Common myeloid progenitor, CD34-positive (primary cell): ENCODE measurements at regions not wholly inside any gene's neighbourhood (a gene's known extent, or its start where the extent isn't known, plus 50 kb on each side); places are given as distances from the start of the nearest gene placed in this dataset.

Source experiments
- CTCF ChIA-PET: fragments of 350-600 bp; sonication (Branson Sonifier 250); formaldehyde crosslinking; loops from one replicate; lab custom pipeline; 2021; ENCODE audit warnings: antibody characterized with exemption; lab: Charles Lee
- POLR2A ChIA-PET: fragments of 350-600 bp; sonication (Branson Sonifier 250); formaldehyde crosslinking; loops from one replicate; lab custom pipeline; 2021; ENCODE audit warnings: antibody characterized with exemption; lab: Charles Lee
- DNase-seq, 3 donors: peaks; one replicate each; pipeline versions ENCODE4 v3.0.0 to v3.0.0-alpha.2; 2013
- H3K27ac ChIP-seq, 2 experiments: 1 replicate in 1 of 2; 2 replicates in 1 of 2; pipeline ENCODE4 v1.7.0; 2013; ENCODE audit warnings: inconsistent platforms in 2 of 2, low read length in 2 of 2, mild to moderate bottlenecking in 2 of 2, low read depth in 1 of 2, moderate library complexity in 1 of 2; ENCODE audit not compliant: severe bottlenecking in 2 of 2, insufficient read depth in 1 of 2, poor library complexity in 1 of 2
- H3K27me3 ChIP-seq, 5 experiments: replicated peaks in 2 of 5; 1 replicate in 3 of 5; 2 replicates in 2 of 5; pipeline versions ENCODE4 v1.6.1 to v1.7.0; 2013; ENCODE audit warnings: low read length in 4 of 5, mild to moderate bottlenecking in 2 of 5, moderate library complexity in 2 of 5, inconsistent platforms in 1 of 5; ENCODE audit not compliant: insufficient read depth in 5 of 5, control insufficient read depth in 4 of 5
- H3K36me3 ChIP-seq, 4 experiments: 1 replicate in 2 of 4; 2 replicates in 2 of 4; pipeline versions ENCODE4 v1.6.1 to v1.7.0; 2013; ENCODE audit warnings: low read length in 3 of 4, control low read depth in 1 of 4, mild to moderate bottlenecking in 1 of 4; ENCODE audit not compliant: control insufficient read depth in 4 of 4, insufficient read depth in 4 of 4
- H3K4me1 ChIP-seq, 4 experiments: 1 replicate in 3 of 4; 2 replicates in 1 of 4; pipeline versions ENCODE4 v1.6.1 to v1.7.1; 2013; ENCODE audit warnings: low read length in 3 of 4, mild to moderate bottlenecking in 3 of 4, control low read depth in 1 of 4, inconsistent platforms in 1 of 4, moderate library complexity in 1 of 4; ENCODE audit not compliant: control insufficient read depth in 4 of 4, insufficient read depth in 4 of 4; ENCODE audit errors: control extremely low read depth in 1 of 4
- H3K4me3 ChIP-seq, 7 experiments: 1 replicate in 4 of 7; 2 replicates in 3 of 7; pipeline versions ENCODE4 v1.5.1 to v1.7.0; 2013; ENCODE audit warnings: mild to moderate bottlenecking in 7 of 7, low read length in 6 of 7, moderate library complexity in 6 of 7, inconsistent platforms in 2 of 7, low read depth in 2 of 7, control low read depth in 1 of 7; ENCODE audit not compliant: insufficient read depth in 4 of 7, control insufficient read depth in 1 of 7; ENCODE audit errors: extremely low read depth in 1 of 7
- H3K9me3 ChIP-seq, 5 experiments: 1 replicate in 4 of 5; 2 replicates in 1 of 5; pipeline versions ENCODE4 v1.6.1 to v1.7.1; 2013; ENCODE audit warnings: low read length in 4 of 5, mild to moderate bottlenecking in 2 of 5, inconsistent platforms in 1 of 5, low read depth in 1 of 5, moderate library complexity in 1 of 5; ENCODE audit not compliant: control insufficient read depth in 4 of 5, insufficient read depth in 2 of 5; ENCODE audit errors: control extremely low read depth in 1 of 5
- WGBS: methylation state at CpG from one replicate; pipeline ENCODE4 v1.1.5; 2013; ENCODE audit not compliant: insufficient coverage; 5-methylcytosine and 5-hydroxymethylcytosine counted together

DNA sequence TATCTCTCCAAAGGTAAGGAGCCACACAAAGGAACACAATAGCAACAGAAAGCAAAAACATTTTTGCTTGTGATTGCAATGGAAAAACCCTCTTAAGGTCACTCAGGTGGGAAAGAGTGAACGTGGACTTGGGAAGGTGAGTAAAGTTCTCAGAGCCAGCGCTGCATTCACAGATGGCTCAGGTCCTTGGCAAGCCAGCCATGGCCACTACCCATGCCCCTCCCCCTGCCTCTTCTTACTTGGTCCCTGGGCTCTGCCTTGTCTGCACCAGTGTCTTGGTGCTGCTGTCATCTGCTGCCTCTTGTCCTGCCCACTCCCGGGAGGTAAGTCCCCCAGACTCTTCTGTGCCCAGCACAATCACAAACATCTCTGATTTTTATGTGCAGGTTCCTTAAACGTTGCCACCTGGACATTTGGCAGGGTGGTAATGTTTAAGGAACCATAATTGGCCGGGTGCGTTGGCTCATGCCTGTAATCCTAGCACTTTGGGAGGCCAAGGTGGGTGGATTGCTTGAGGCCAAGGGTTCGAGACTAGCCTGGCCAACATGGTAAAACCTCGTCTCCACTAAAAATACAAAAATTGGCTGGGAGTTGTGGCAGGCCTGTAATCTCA is 74.6 kb downstream of the FEM1C start:
- DNase-seq, result no peak
- CTCF ChIA-PET, result no interaction called here
- Histone ChIP-seq H3K4me1 (no peaks in the 10 kb centered on the region), H3K4me3 (no peak overlapping the region), H3K9me3 (no peaks in the 10 kb centered on the region), H3K27ac (no peak overlapping the region), H3K36me3 (no peaks in the 10 kb centered on the region), H3K27me3 (peaks cover 0 to 4% (median 0%) of the 10 kb centered on the region in 5 experiments)
- 100% methylated on average over 6 of the region's 8 CpGs for WGBS
- POLR2A ChIA-PET, result no interaction called here

DNA sequence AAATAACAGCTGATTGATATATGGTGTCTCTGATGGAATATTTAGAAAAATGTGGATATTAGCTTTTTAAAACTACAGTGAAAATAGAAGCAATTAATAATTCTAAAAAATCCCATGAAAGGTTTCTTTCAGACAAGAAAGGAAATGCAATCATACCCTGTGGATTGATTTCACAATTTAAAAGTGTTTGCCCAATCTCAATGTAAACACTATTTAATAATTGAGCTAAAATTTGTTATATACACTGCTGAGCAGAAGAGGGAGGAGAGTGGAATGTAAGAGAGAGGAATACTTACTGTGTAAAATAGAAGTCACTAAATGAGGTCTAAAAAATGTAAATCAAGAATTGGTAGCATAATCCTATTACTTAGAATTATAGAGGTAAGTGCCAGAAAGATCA is 76.9 kb downstream of the FEM1C start:
- DNase-seq, result no peak
- Histone ChIP-seq H3K4me3 (no peak overlapping the region), H3K36me3 (no peaks in the 10 kb centered on the region), H3K27ac (no peak overlapping the region), H3K9me3 (no peaks in the 10 kb centered on the region), H3K27me3 (peaks cover 0 to 4% (median 2%) of the 10 kb centered on the region in 5 experiments), H3K4me1 (no peaks in the 10 kb centered on the region)
- POLR2A ChIA-PET, result no interaction called here
- CTCF ChIA-PET, result no interaction called here

DNA sequence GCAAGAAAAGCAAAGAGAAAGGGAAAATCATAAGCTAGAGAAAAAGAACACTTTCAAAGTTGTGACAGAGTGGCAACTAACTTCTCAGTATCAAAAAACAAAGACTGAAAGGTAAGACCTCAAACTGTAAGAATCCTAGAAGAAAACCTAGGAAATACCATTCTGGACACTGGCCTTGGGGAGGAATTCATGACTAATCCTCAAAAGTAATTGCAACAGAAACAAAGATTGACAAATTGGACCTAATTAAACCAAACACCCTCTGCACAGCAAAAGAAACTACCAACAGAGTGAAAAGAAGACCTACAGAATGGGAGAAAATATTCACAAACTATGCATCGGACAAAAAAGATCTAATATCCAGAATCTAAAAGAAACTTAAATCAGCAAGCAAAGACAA is 79.1 kb downstream of the FEM1C start:
- ChIA-PET CTCF (no interaction called here), POLR2A (no interaction called here)
- Histone ChIP-seq H3K4me1 (no peaks in the 10 kb centered on the region), H3K27ac (no peak overlapping the region), H3K27me3 (peaks cover 0 to 4% (median 2%) of the 10 kb centered on the region in 5 experiments), H3K4me3 (no peak overlapping the region), H3K36me3 (no peaks in the 10 kb centered on the region), H3K9me3 (no peaks in the 10 kb centered on the region)
- DNase-seq, result no peak
- WGBS, result no CpG with 5 or more reads among the region's 1 CpG

DNA sequence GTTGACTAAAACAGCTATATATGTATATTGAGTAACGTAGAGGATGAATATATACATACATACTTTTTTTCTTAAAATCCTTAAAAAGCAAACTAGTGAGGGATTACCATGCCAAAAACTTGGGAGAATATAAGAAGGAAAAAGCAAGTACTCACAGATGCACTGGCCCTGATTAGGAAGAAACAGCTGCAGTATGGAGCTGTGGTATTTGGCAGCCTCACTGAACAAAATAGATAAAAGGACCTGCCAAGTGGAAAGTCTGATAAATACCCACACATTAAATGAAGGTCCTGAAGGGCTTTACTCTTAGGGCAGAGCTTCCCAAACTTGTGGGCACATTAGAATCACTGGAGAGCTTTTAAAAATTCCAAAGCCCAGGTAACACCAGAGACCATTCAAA is 80.6 kb downstream of the FEM1C start:
- peak; percentile 23 to 55 (median 25) for DNase-seq
- Histone ChIP-seq H3K36me3 (no peaks in the 10 kb centered on the region), H3K9me3 (no peaks in the 10 kb centered on the region), H3K4me3 (no peak overlapping the region), H3K27ac (no peak overlapping the region), H3K27me3 (peaks cover 0 to 3% (median 1%) of the 10 kb centered on the region in 5 experiments), H3K4me1 (no peaks in the 10 kb centered on the region)
- no CpG with 5 or more reads among the region's 1 CpG for WGBS
- CTCF ChIA-PET, result no interaction called here
- POLR2A ChIA-PET, result no interaction called here

DNA sequence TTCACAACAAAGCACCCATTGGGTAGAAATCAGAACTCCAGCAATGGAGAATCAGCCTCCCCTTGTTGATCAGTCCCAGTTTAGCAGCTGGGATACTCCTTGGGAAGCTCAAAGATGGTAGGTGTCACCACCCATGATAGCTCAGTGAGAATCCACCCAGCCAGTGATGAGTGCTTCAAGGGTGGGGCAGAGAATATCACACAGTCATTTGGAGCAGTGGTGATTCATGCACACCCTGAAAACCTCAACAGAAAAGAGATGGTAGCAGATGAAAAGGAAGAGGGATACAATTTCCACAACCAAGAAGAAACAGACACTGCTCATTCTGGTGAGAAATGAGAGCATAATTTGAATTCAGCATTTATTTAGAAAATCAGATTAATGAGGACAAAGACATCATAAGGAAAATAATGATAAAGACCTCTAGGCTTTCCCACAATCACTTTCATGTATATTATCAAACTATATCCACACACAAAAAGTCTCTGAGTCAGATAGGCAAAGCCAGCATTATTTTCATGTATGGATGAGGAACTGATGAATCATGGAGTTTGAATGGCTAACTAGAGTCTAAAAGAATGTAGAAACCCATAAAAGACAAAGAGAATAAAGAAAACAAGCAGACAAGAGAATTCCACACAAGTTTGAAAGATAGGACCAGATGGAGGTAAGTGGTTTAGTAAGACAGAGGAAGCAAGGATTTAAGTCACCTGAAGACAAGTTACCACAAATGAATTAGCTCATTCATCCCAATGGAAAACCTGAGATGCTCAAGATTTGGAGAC is 82.9 kb downstream of the FEM1C start:
- ChIA-PET POLR2A (no interaction called here), CTCF (no interaction called here)
- peaks cover 0 to 3% (median 2%) of the 10 kb centered on the region in 5 experiments for H3K27me3 ChIP-seq
- no peaks in the 10 kb centered on the region for H3K9me3 ChIP-seq
- no peak overlapping the region for H3K27ac ChIP-seq
- no peak overlapping the region for H3K4me3 ChIP-seq
- no peak for DNase-seq
- H3K36me3 ChIP-seq, result no peaks in the 10 kb centered on the region
- no peaks in the 10 kb centered on the region for H3K4me1 ChIP-seq

DNA sequence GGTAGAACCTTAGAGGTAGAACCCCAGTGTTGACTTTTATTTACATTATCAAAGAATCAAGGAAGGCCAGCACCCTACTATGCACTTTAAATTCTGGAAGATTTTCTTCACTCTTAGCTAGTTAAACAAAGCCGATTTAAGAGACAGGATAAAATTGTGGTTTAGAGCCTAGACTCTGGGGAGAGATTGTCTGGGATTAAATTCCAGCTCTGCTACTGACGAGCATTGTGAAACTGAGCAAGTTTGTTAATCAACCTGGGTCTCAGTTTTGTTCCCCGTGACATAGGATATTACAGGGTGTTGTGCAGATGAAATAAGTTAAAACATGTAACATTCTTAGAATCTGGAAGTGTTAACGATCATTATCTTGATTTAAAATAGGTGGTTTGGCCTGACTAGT is 83.5 kb downstream of the FEM1C start:
- H3K4me3 ChIP-seq, result no peak overlapping the region
- ChIA-PET POLR2A (no interaction called here), CTCF (no interaction called here)
- H3K4me1 ChIP-seq, result no peaks in the 10 kb centered on the region
- H3K27me3 ChIP-seq, result peaks cover 0 to 3% (median 0%) of the 10 kb centered on the region in 5 experiments
- 100% methylated on average over 3 of the region's 4 CpGs for WGBS
- no peaks in the 10 kb centered on the region for H3K9me3 ChIP-seq
- no peaks in the 10 kb centered on the region for H3K36me3 ChIP-seq
- DNase-seq, result no peak
- no peak overlapping the region for H3K27ac ChIP-seq

DNA sequence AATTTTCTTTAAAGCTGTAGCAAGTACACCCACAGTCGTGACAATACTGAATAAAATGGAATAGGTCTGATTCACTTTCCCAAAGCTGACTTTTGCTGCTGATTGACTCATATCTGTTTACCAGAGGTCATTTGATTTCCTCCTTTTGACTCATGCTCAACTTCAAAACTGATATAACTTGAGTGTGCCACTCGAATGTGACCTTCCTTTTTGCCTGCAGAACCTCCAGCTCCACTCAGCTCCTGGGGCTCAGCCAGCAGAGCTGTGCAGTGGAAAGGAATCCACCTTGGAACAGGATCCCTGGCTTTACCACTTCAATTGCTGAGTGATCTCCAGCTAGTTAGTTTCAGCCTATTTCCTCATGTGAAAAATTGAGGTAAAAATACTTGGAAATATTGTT is 84.1 kb downstream of the FEM1C start:
- Histone ChIP-seq H3K4me1 (no peaks in the 10 kb centered on the region), H3K27me3 (peaks cover 0 to 3% (median 0%) of the 10 kb centered on the region in 5 experiments), H3K9me3 (no peaks in the 10 kb centered on the region), H3K4me3 (no peak overlapping the region), H3K36me3 (no peaks in the 10 kb centered on the region), H3K27ac (no peak overlapping the region)
- POLR2A ChIA-PET, result no interaction called here
- DNase-seq, result peak in 1 of 3 donors; percentile 1
- WGBS, result 100% methylated on average over 2 of the region's 2 CpGs
- CTCF ChIA-PET, result no interaction called here
